ENCODE measurements at regions not wholly inside any gene's neighbourhood (a gene's known extent, or its start where the extent isn't known, plus 50 kb on each side); places are given as distances from the start of the nearest gene placed in this dataset.
A peak's percentile ranks its signal among the peaks of the same experiment; 100 is the strongest.
"Not testable (repeated sequence)": the region's sequence is repeated elsewhere in the genome, so short reads cannot be mapped to it uniquely, and the experiment has no call there.

- DNase-seq (ENCODE audit: low read depth in 1 of 2, low spot score in 1 of 2): not testable (repeated sequence)
Observed at GRCh38 chr5:2070787-2071186, 188.1 kb upstream of the IRX4 start.

GRCh38 chr5:2068531-2068930 is 185.8 kb upstream of the IRX4 start:
- DNase-seq (ENCODE audit: low read depth in 1 of 2, low spot score in 1 of 2): no peak

- DNase-seq (ENCODE audit: low read depth in 1 of 2, low spot score in 1 of 2): no peak
Observed at GRCh38 chr5:2066373-2066772, 183.6 kb upstream of the IRX4 start.

- DNase-seq (ENCODE audit: low read depth in 1 of 2, low spot score in 1 of 2): not testable (repeated sequence)
Observed at GRCh38 chr5:2063380-2063779, 180.7 kb upstream of the IRX4 start.

- no peak for DNase-seq (ENCODE audit: low read depth in 1 of 2, low spot score in 1 of 2)
Observed at GRCh38 chr5:2052687-2053086, 170.0 kb upstream of the IRX4 start.

- no peak for DNase-seq (ENCODE audit: low read depth in 1 of 2, low spot score in 1 of 2)
Observed at GRCh38 chr5:2049876-2050275, 167.2 kb upstream of the IRX4 start.

GRCh38 chr5:2048664-2049063 is 165.9 kb upstream of the IRX4 start:
- no peak for DNase-seq (ENCODE audit: low read depth in 1 of 2, low spot score in 1 of 2)

GRCh38 chr5:2047341-2047927 is 164.7 kb upstream of the IRX4 start:
- no peak for DNase-seq (ENCODE audit: low read depth in 1 of 2, low spot score in 1 of 2)

GRCh38 chr5:2044041-2044440 is 161.3 kb upstream of the IRX4 start:
- DNase-seq (ENCODE audit: low read depth in 1 of 2, low spot score in 1 of 2): no peak

GRCh38 chr5:2039180-2039531 is 156.4 kb upstream of the IRX4 start:
- DNase-seq (ENCODE audit: low read depth in 1 of 2, low spot score in 1 of 2): no peak

GRCh38 chr5:2038321-2039179 is 155.8 kb upstream of the IRX4 start:
- DNase-seq (ENCODE audit: low read depth in 1 of 2, low spot score in 1 of 2): peak; percentile 36 to 46

- no peak for DNase-seq (ENCODE audit: low read depth in 1 of 2, low spot score in 1 of 2)
Observed at GRCh38 chr5:2036885-2037284, 154.2 kb upstream of the IRX4 start.

- no peak for DNase-seq (ENCODE audit: low read depth in 1 of 2, low spot score in 1 of 2)
Observed at GRCh38 chr5:2032432-2032831, 149.7 kb upstream of the IRX4 start.

GRCh38 chr5:2031581-2031980 is 148.9 kb upstream of the IRX4 start:
- no peak for DNase-seq (ENCODE audit: low read depth in 1 of 2, low spot score in 1 of 2)

- DNase-seq (ENCODE audit: low read depth in 1 of 2, low spot score in 1 of 2): no peak
Observed at GRCh38 chr5:2030131-2030530, 147.4 kb upstream of the IRX4 start.

- no peak for DNase-seq (ENCODE audit: low read depth in 1 of 2, low spot score in 1 of 2)
Observed at GRCh38 chr5:2029206-2029605, 146.5 kb upstream of the IRX4 start.

- no peak for DNase-seq (ENCODE audit: low read depth in 1 of 2, low spot score in 1 of 2)
Observed at GRCh38 chr5:2027790-2028189, 145.1 kb upstream of the IRX4 start.

- DNase-seq (ENCODE audit: low read depth in 1 of 2, low spot score in 1 of 2): no peak
Observed at GRCh38 chr5:2024986-2025721, 142.4 kb upstream of the IRX4 start.

- no peak for DNase-seq (ENCODE audit: low read depth in 1 of 2, low spot score in 1 of 2)
Observed at GRCh38 chr5:2023196-2023595, 140.5 kb upstream of the IRX4 start.

- DNase-seq (ENCODE audit: low read depth in 1 of 2, low spot score in 1 of 2): no peak
Observed at GRCh38 chr5:2022436-2022835, 139.7 kb upstream of the IRX4 start.

GRCh38 chr5:2021484-2022176 is 138.9 kb upstream of the IRX4 start:
- no peak for DNase-seq (ENCODE audit: low read depth in 1 of 2, low spot score in 1 of 2)

- DNase-seq (ENCODE audit: low read depth in 1 of 2, low spot score in 1 of 2): no peak
Observed at GRCh38 chr5:2020730-2021129, 138.0 kb upstream of the IRX4 start.
